Fibroblast of peridontal ligament (primary cell): ENCODE measurements at regions not wholly inside any gene's neighbourhood (a gene's known extent, or its start where the extent isn't known, plus 50 kb on each side); places are given as distances from the start of the nearest gene placed in this dataset.
"Not testable (repeated sequence)": the region's sequence is repeated elsewhere in the genome, so short reads cannot be mapped to it uniquely, and the experiment has no call there.

Source experiments
- DNase-seq: peaks from one replicate; pipeline ENCODE4 v3.0.0-alpha.2; 2010; ENCODE audit errors: extremely low read depth

GRCh38 chr10:118805146-118805545 lies 50.4 kb upstream of the CACUL1 start:
- DNase-seq, result no peak

- no peak for DNase-seq
Measured at GRCh38 chr10:118807512-118808305, 52.9 kb upstream of the CACUL1 start.

- no peak for DNase-seq
Measured at GRCh38 chr10:118808601-118809356, 54.0 kb upstream of the CACUL1 start.

DNA sequence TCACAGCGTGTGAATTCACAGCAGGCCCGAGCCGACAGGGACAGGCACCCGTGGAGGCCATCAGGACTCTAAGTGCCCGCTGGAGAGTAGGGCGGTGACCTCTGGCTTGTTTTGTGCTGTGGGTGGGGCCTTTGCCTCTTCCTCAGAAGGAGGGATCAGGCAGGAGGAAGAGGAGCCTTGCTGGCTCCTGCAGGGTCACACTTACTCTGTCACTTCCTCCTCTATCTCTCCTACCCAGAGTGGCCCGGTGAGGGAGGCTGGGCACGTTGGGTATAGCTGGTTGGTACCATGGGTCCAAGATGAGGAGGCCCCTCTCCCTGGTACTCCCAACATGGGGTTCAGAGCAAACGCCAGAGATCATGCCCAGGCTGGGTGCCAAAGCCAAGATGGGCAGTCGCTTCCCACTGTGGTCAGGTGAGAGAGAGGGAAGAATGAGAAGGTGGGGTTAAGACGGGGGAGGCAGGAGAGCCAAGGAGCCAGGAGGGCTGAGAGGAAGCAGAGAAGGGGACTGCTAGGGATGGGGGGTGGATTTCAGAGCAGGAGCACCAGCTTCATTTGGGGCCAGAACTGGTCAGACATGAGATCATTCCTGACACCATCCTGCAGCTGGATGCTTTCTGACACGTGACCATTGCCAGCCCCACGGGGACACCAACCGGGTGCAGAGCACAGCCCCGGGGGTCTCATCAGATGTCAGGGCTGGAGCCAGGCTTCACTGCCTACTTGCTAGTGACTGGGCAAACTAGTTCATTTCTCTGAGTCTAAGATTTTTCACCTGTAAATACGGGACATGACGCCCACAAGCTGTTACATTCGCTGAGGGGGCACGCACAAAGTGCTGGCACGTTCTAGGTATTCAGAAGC lies 54.8 kb upstream of the CACUL1 start:
- no peak for DNase-seq

GRCh38 chr10:118810796-118811505 lies 56.2 kb upstream of the CACUL1 start:
- no peak for DNase-seq

DNA sequence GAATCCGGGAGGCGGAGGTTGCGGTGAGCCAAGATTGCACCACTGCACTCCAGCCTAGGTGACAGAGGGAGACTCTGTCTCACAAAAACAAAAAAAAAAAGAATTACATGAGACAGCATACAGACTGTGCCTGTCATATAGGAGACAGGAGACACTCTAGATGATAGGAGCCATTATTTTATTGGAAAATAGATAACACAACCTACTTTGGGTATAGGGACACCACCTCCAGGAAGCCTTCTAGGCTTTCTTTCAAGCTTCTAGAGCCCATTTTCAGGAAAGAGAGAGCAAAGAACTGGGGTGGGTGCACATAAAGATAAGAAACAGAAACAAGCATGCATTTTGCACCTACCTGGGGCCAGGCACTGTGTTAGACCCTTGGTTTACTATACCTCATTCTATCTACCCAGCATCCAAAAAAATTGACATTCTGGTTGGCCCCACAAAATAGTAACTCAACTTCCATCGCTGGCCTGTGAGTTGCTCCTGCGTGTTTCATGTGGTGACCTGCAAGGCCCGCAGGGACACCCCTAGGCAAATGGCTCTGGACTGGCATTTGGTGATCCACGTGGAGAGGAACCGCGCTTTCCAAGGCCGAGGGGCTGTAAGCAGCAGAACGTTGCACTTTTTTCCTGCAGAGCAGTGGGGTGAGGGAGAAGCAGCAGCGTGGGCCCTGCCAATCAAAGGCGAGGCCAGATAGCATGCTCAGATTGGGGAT lies 57.1 kb upstream of the CACUL1 start:
- no peak for DNase-seq

DNA sequence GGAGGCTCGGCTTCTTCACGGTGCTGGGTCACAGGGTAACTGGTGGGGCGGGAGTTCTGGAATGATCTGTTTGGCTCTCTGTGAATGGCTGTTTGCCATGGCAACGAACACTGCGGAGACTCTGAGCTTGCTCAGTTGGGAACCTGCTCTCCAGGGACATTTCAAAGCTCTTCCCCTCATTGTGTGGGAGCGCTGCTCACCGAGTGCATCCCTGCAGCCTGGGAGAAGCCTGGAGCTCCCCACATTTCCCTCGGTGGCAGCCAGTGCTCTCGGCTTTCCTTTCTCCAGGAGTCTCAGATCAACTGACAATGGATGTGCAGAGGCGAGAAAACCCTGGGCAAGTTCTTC lies 57.6 kb upstream of the CACUL1 start:
- no peak for DNase-seq

DNA sequence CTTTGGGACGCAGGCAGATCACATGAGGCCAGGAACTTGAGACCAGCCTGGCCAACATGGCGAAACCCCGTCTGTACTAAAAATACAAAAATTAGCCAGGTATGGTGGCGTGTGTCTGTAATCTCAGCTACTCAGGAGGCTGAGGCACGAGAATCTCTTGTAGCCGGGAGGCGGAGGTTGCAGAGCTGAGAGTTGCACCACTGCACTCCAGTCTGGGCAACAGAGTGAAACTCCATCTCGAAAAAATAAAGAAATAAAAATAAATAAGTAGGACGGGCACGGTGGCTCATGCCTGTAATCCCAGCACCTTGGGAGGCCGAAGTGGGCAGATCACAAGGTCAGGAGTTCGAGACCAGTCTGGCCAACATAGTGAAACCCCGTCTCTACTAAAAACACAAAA lies 58.2 kb upstream of the CACUL1 start:
- DNase-seq, result not testable (repeated sequence)

- no peak for DNase-seq
Measured at GRCh38 chr10:118816471-118817168, 61.9 kb upstream of the CACUL1 start.

DNA sequence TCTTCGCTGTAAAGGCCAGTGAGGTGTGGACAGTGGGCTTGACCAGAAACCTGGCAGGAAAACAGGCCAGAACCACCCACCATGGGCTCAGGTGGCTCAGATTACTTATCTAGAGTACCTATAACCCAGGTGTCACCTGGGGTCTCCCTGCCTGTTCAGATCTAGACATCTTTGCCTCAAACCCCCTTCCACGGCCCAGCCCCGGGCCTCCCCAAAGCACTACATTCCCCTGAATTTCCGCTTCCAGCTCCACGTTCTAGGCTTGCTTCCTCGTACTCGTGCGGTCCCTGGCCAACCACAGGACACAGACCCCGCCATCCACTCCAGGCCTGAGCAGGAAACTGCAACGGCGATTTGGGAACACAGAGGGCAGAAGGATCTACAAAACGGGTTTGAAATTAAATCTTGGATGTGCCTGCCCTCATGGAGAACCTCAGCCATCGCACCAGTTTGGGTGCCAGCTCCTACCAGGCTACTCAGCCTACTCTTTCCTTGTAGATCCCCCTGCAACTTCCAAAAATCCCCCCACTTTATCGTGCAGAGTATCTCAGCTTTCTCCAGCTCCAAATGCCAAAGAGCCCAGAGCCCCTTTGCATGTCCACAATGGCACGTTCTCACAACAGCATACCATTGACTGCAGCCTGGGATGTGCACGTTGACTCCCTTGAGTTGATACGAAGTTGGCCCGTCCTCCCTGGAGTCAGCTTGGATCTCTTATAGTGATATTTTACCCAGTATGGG lies 62.7 kb upstream of the CACUL1 start:
- no peak for DNase-seq

- no peak for DNase-seq
Measured at GRCh38 chr10:118818621-118819221, 64.0 kb upstream of the CACUL1 start.

DNA sequence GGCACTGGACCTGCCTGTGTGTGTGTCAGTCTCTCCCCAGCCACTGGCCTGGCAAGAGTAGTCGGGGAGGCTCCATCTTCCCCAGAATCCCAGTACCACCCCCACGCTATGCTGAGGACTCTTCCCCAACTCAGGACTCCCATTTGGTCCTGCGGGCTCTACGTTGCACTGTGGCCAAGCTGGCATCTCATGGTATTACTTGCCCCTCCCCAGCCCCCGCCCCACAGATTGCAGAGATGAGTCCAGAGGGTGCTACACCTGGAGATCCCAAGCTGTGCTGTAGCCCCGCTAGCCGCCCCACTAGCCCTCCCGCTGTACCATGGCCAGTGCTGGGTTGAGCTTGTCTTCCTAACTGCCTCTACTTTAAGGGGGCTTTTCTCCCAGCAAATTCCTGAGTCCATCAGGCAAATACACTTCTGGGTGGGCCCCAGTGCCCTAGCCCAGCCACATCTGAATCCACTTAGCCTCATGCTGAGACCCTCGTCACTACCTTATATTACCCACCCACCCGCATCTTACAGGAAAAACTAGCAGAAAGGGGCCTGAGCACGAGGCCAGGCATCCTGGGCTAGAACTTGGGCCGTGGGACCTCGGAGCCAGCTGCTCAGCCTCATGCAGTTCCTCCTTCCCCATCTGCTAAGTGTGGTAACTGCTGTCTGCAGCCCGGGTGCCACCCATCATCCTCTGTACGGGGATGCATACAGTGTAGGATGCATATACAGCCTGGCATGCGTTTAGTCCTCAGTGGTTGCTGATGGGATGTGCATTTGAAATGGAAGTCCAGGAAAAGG lies 65.8 kb upstream of the CACUL1 start:
- no peak for DNase-seq

GRCh38 chr10:118823256-118823907 lies 68.6 kb upstream of the CACUL1 start:
- DNase-seq, result no peak

- DNase-seq, result no peak
Measured at GRCh38 chr10:118827053-118827452, 72.3 kb upstream of the CACUL1 start.

DNA sequence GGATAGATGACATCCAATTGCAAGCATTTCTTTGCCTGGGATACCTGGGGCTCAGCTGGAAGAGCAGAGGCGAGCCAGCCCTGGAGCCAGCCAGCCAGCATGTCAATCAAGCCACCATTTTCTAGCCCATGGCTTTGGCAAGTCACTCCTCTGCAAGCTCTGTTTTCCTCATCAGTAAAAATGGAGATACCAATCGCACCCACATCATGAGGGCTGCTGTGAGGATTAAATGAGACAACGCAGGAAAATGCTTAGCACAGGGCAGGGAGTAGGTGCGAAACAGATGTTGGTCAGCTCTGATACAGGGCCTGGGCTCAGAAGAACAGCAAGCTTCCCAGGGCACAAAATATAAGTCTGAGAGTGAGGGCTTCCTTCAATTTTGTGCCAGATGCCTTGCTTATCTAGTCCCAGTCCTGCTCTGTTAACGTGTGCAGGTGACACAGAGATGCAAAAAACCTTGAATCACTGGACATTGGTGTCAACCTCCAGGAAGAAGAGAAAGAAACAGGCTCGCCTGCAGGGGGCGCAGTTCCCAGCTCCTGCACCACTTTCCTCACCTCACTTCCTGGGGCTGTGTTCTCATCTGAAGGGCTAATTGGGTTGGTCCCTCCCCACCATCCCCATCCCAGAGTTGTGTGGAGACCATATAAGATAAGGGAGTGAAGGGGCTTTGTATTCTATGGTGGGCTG lies 72.8 kb upstream of the CACUL1 start:
- no peak for DNase-seq

DNA sequence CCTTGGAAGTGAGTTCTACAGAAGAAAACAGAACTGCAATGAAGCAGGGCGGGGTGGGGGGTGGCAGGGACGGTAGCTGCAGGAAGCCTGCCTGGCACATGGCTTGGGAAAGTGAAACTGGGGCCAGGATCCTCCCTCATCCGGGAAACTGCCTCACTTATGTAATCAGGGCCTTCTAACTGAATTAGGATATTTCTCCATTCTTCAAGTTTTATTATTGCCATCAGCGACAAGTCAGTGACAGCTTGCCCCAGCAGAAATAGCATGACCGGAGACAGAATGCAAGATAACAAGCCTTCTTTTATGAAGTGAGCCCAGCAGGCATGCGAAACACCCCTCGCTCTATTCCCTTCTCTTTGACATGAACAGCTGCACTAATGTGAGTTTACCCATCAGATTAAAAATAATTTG lies 77.5 kb upstream of the CACUL1 start:
- peak; percentile 15 for DNase-seq

- not testable (repeated sequence) for DNase-seq
Measured at GRCh38 chr10:118834370-118834769, 79.6 kb upstream of the CACUL1 start.
